ENCODE measurements at regions not wholly inside any gene's neighbourhood (a gene's known extent, or its start where the extent isn't known, plus 50 kb on each side); places are given as distances from the start of the nearest gene placed in this dataset.

- DNase-seq (ENCODE audit: low read depth, low spot score), result peak; percentile 39
- no peak for TF ChIP-seq GATA2 (IDR thresholded peaks at IDR 0.05; ENCODE audit: insufficient read depth, insufficient read length, low read depth, low read length)
- peak; percentile 19 to 25 for TF ChIP-seq CTCF (IDR thresholded peaks at IDR 0.05; ENCODE audit: extremely low read depth in 1 of 2, insufficient read depth in 1 of 2, low read depth in 1 of 2, low read length in 2 of 2)
- TF ChIP-seq EZH2 (IDR thresholded peaks at IDR 0.05; ENCODE audit: borderline replicate concordance, low read depth, low read length, severe bottlenecking), result no peak
- no peak for TF ChIP-seq JUN (IDR thresholded peaks at IDR 0.05; ENCODE audit: borderline replicate concordance, insufficient read depth, insufficient read length, low read depth)
- TF ChIP-seq POLR2A (IDR thresholded peaks at IDR 0.05; ENCODE audit: low read depth, low read length), result no peak
These were observed 97.8 kb upstream of the ANK2 start for GRCh38 chr4:112951362-112952312.

More at GRCh38 chr4:112951362-112952312, 97.8 kb upstream of the ANK2 start:
- dilution Hi-C loops (cut with MboI; ENCODE audit: extremely low pct_ligation_motif_present, low sequenced_read_pairs), result no loop called here
- Histone ChIP-seq H4K20me1 (replicated peaks; ENCODE audit: control insufficient read depth, extremely low read depth, insufficient read depth, low read length) (no peaks in the 10 kb centered on the region), H3K79me2 (ENCODE audit: control insufficient read depth, insufficient read depth, low read length) (no peaks in the 10 kb centered on the region), H2AFZ (ENCODE audit: low read depth, low read length) (no peak overlapping the region), H3K27me3 (ENCODE audit: control insufficient read depth in 2 of 2, insufficient read depth in 2 of 2, low read length in 2 of 2) (peaks cover 0 to 3% of the 10 kb centered on the region in 2 experiments), H3K27ac (ENCODE audit: insufficient read depth, low read depth, low read length) (no peak overlapping the region), H3K4me1 (ENCODE audit: control insufficient read depth, extremely low read depth, insufficient read depth, low read length) (no peaks in the 10 kb centered on the region), H3K4me2 (ENCODE audit: insufficient read depth, low read length) (no peak overlapping the region), H3K9ac (replicated peaks; ENCODE audit: extremely low read depth, insufficient read depth, low read length) (no peak overlapping the region), H3K4me3 (replicated peaks in 1 of 3; ENCODE audit: insufficient read depth in 1 of 3, low read depth in 1 of 3, low read length in 3 of 3) (no peak overlapping the region), H3K9me3 (replicated peaks; ENCODE audit: control insufficient read depth, insufficient read depth, low read length) (no peaks in the 10 kb centered on the region), H3K36me3 (ENCODE audit: control insufficient read depth in 2 of 2, extremely low read depth in 1 of 2, insufficient read depth in 2 of 2, low read length in 2 of 2) (no peaks in the 10 kb centered on the region), H3K9me1 (replicated peaks; ENCODE audit: control insufficient read depth, extremely low read depth, insufficient read depth, low read length) (no peaks in the 10 kb centered on the region)
- intact Hi-C loops (cut with micrococcal nuclease), result loop anchor here (5.0 kb wide), 1 partner anchor 319 kb away; no protein-coding TSS in a partner anchor
- CTCF ChIA-PET, result interaction anchor here (0.6 to 8.5 kb wide), 24 partner anchors 8 to 1743 kb away, joined by 3 to 103 read pairs (median 4); no protein-coding TSS in a partner anchor
- POLR2A ChIA-PET, result no interaction called here
- peak; percentile 4 for FAIRE-seq
- BruUV-seq (replicated peaks), result no TSS peak
